Adrenal gland (tissue), 5 donors: ENCODE measurements at regions not wholly inside any gene's neighbourhood (a gene's known extent, or its start where the extent isn't known, plus 50 kb on each side); places are given as distances from the start of the nearest gene placed in this dataset.

Experiments used
- POLR2A ChIP-seq, 2 donors: fragments of 450-650 bp; IDR thresholded peaks; one replicate each; pipeline ENCODE4 v1.6.1; 2017; ENCODE audit warnings: antibody characterized with exemption in 2 of 2, mild to moderate bottlenecking in 2 of 2, moderate library complexity in 1 of 2
- TF ChIP-seq, protein P1 (sequence below), 6 experiments: fragments of 450-650 bp in 4 of 6; fragments of 200-600 bp in 2 of 6; sonication (generic) in 1 of 6; IDR thresholded peaks; 1 replicate in 5 of 6; 2 replicates in 1 of 6; pipeline versions ENCODE4 v1.5.1 to v1.8.0; 2016 to 2021; ENCODE audit warnings: antibody characterized with exemption in 6 of 6, mild to moderate bottlenecking in 2 of 6, moderate library complexity in 1 of 6
- donor health status: DM: no; HTN: no; CAD: no.

DNA sequence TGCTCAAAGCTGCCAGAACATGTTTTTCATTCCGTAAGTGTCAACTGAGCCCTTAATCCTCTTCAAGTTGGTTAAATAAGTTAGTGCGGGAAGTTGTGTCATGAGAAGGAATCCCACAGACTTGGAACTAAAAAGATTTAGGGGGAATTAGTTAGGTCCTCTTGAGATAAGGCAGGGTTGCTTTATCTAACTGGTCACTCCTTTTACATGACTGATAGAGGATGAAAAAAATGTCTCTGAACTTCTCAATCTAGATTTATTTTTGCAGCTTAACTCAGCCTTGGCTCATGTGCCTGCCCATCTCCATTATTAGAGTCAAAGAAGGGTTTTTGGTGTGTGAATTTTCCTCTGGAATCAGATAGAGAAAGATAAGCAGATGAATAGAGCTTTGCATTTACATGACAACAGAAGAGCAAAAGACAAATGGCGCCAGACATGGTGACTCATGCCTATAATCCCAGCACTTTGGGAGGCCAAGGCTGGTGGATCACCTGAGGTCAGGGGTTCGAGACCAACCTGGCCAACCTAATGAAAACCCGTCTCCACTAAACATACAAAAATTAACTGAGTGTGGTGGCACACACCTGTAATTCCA is 882.9 kb downstream of the RPA4 start:
- TF ChIP-seq, protein P1, sequence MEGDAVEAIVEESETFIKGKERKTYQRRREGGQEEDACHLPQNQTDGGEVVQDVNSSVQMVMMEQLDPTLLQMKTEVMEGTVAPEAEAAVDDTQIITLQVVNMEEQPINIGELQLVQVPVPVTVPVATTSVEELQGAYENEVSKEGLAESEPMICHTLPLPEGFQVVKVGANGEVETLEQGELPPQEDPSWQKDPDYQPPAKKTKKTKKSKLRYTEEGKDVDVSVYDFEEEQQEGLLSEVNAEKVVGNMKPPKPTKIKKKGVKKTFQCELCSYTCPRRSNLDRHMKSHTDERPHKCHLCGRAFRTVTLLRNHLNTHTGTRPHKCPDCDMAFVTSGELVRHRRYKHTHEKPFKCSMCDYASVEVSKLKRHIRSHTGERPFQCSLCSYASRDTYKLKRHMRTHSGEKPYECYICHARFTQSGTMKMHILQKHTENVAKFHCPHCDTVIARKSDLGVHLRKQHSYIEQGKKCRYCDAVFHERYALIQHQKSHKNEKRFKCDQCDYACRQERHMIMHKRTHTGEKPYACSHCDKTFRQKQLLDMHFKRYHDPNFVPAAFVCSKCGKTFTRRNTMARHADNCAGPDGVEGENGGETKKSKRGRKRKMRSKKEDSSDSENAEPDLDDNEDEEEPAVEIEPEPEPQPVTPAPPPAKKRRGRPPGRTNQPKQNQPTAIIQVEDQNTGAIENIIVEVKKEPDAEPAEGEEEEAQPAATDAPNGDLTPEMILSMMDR (IDR thresholded peaks at IDR 0.05): no peak
- no peak for TF ChIP-seq POLR2A (IDR thresholded peaks at IDR 0.05)
